K562 (cell line): ENCODE measurements at regions not wholly inside any gene's neighbourhood (a gene's known extent, or its start where the extent isn't known, plus 50 kb on each side); places are given as distances from the start of the nearest gene placed in this dataset.

Source experiments
- ATAC-seq: fragments of 200-7000 bp; cut with Tn5 transposase; 3 replicates; pipeline ENCODE4 v1.9.1; 2020; ENCODE audit warnings: moderate library complexity
- BruUV-seq: library from RNA; stranded (reverse); fragments of 400-500 nt; replicated peaks from 2 replicates; lab custom pipeline; 2021; lab: Mats Ljungman, UMichigan
- CTCF ChIA-PET: fragments of 300-600 bp; formaldehyde crosslinking; extraction: SDS; loops from one replicate; lab custom pipeline; 2021; ENCODE audit warnings: low intra/inter-chr PET ratio; lab: Yijun Ruan, JAX
- POLR2A ChIA-PET: fragments of 300-600, 350-650 bp; sonication (Branson Sonifier 250); formaldehyde crosslinking; extraction: SDS; loops from one replicate; lab custom pipeline; 2021; ENCODE audit warnings: antibody characterized with exemption, inconsistent platforms; lab: Yijun Ruan, JAX
- DNase-seq, 4 experiments: peaks; one replicate each; pipeline versions ENCODE4 v3.0.0 to v3.0.0-alpha.2; 2011 to 2018; ENCODE audit warnings: low spot score in 3 of 4, mixed read lengths in 3 of 4; ENCODE audit errors: extremely low read depth in 1 of 4
- FAIRE-seq: peaks from 2 replicates; lab custom pipeline; 2011; peaks lifted over from hg19 to GRCh38; lab: Jason Lieb, UNC
- H2AFZ ChIP-seq: 2 replicates; pipeline ENCODE4 v1.6.0; 2011; ENCODE audit warnings: low read depth, low read length, control low read depth, inconsistent platforms
- H3K27ac ChIP-seq: fragments of 200-600 bp; 3 replicates; pipeline ENCODE4 v1.8.0; 2011; ENCODE audit warnings: low read depth, mild to moderate bottlenecking, control low read depth, inconsistent platforms, low read length, moderate library complexity, mixed read lengths; ENCODE audit errors: extremely low read depth
- H3K27me3 ChIP-seq, 2 experiments: fragments of 300-600 bp in 1 of 2; 2 replicates in 1 of 2; 3 replicates in 1 of 2; pipeline versions ENCODE4 v1.6.0 to v1.8.0; 2011; ENCODE audit warnings: inconsistent platforms in 2 of 2, low read length in 2 of 2, mild to moderate bottlenecking in 1 of 2, mixed read lengths in 1 of 2, moderate library complexity in 1 of 2; ENCODE audit not compliant: control insufficient read depth in 2 of 2, insufficient read depth in 2 of 2
- H3K36me3 ChIP-seq: fragments of 300-600 bp; 3 replicates; pipeline ENCODE4 v1.8.0; 2011; ENCODE audit warnings: mild to moderate bottlenecking, low read length, inconsistent platforms; ENCODE audit not compliant: control insufficient read depth, insufficient read depth
- H3K4me1 ChIP-seq, 2 experiments: fragments of 200-600 bp in 1 of 2; replicated peaks in 1 of 2; 2 replicates in 1 of 2; 3 replicates in 1 of 2; pipeline versions ENCODE4 v1.5.1 to v1.8.0; 2011; ENCODE audit warnings: inconsistent platforms in 2 of 2, low read length in 2 of 2, mild to moderate bottlenecking in 1 of 2, mixed read lengths in 1 of 2, moderate library complexity in 1 of 2; ENCODE audit not compliant: control insufficient read depth in 2 of 2, insufficient read depth in 2 of 2
- H3K4me2 ChIP-seq: 2 replicates; pipeline ENCODE4 v1.6.1; 2011; ENCODE audit warnings: low read length, control low read depth, inconsistent platforms, mixed read lengths; ENCODE audit not compliant: insufficient read depth
- H3K4me3 ChIP-seq: fragments of 200-600 bp; sonication (generic), shearing (Covaris generic); 2 replicates; pipeline ENCODE4 v1.5.1; 2016; ENCODE audit warnings: control low read depth, inconsistent platforms
- H3K79me2 ChIP-seq: fragments of 200-600 bp; 3 replicates; pipeline ENCODE4 v1.8.0; 2011; ENCODE audit warnings: low read length, inconsistent platforms; ENCODE audit not compliant: control insufficient read depth, insufficient read depth
- H3K9ac ChIP-seq, 2 experiments: 2 replicates each; pipeline versions ENCODE4 v1.6.0 to v1.6.1; 2011; ENCODE audit warnings: low read depth in 2 of 2, low read length in 2 of 2, control low read depth in 1 of 2, inconsistent platforms in 1 of 2, mild to moderate bottlenecking in 1 of 2, mixed read lengths in 1 of 2; ENCODE audit not compliant: insufficient read depth in 1 of 2
- H3K9me1 ChIP-seq: one replicate; pipeline ENCODE4 v1.6.0; 2011; ENCODE audit warnings: inconsistent platforms, mild to moderate bottlenecking, low read length, moderate library complexity; ENCODE audit not compliant: control insufficient read depth, insufficient read depth
- H3K9me3 ChIP-seq: replicated peaks from 2 replicates; pipeline ENCODE4 v1.5.1; 2011; ENCODE audit warnings: low read depth, low read length, inconsistent platforms; ENCODE audit not compliant: control insufficient read depth, insufficient read depth
- H4K20me1 ChIP-seq: replicated peaks from 2 replicates; pipeline ENCODE4 v1.6.1; 2011; ENCODE audit warnings: low read length, inconsistent platforms, mixed read lengths; ENCODE audit not compliant: control insufficient read depth, insufficient read depth
- CREBBP ChIP-seq: IDR thresholded peaks from one replicate; pipeline ENCODE4 v1.6.1; 2012; ENCODE audit warnings: low read depth, mild to moderate bottlenecking, control low read depth, inconsistent platforms, low read length
- ELF4 ChIP-seq: fragments of 450-650 bp; formaldehyde crosslinking; IDR thresholded peaks from 2 replicates; pipeline ENCODE4 v1.4.0; 2022; ENCODE audit warnings: missing genetic modification characterization
- FOXK2 ChIP-seq, 2 experiments: fragments of 450-650 bp; IDR thresholded peaks in 1 of 2; conservative IDR thresholded peaks in 1 of 2; 2 replicates each; pipeline ENCODE4 v1.6.1; 2016; ENCODE audit warnings: low read depth in 2 of 2, mild to moderate bottlenecking in 1 of 2
- GTF2F1 ChIP-seq: IDR thresholded peaks from 2 replicates; pipeline ENCODE4 v1.6.1; 2011; ENCODE audit warnings: low read depth, low read length, improper control_type of control experiment
- HEY1 ChIP-seq: fragments of 250-450 bp; sonication (Bioruptor Pico); IDR thresholded peaks from 2 replicates; pipeline ENCODE4 v1.5.0; 2020; ENCODE audit warnings: mild to moderate bottlenecking, moderate library complexity, borderline replicate concordance
- KLF6 ChIP-seq: fragments of 250-450 bp; sonication (Bioruptor Pico); IDR thresholded peaks from 2 replicates; pipeline ENCODE4 v1.4.0; 2020; ENCODE audit warnings: mild to moderate bottlenecking, moderate library complexity, borderline replicate concordance
- SNIP1 ChIP-seq: fragments of 450-650 bp; IDR thresholded peaks from 2 replicates; pipeline ENCODE4 v1.7.1; 2017; ENCODE audit warnings: low read depth, mild to moderate bottlenecking
- ZNF124 ChIP-seq: sonication (generic); formaldehyde crosslinking; IDR thresholded peaks from 2 replicates; pipeline ENCODE4 v1.8.1; 2022; ENCODE audit warnings: missing genetic modification reagents
- ZNF24 ChIP-seq: fragments of 450-650 bp; IDR thresholded peaks from 2 replicates; pipeline ENCODE4 v1.6.1; 2016
- WGBS: fragments of 100-300 bp; shearing (Covaris generic); methylation state at CpG from one replicate; pipeline ENCODE4 v1.1.6; 2016; ENCODE audit warnings: low coverage, mixed read lengths; ENCODE audit not compliant: insufficient coverage; ENCODE audit errors: missing lambda C conversion rate; 5-methylcytosine and 5-hydroxymethylcytosine counted together
- in situ Hi-C: fragments of 300-500 bp; cut with MboI; formaldehyde crosslinking; loops from 4 replicates; pipeline ENCODE4 v1.15.0; 2018; ENCODE audit warnings: inconsistent platforms, mixed read lengths
- intact Hi-C: fragments of 100-400 bp; cut with micrococcal nuclease; formaldehyde crosslinking; loops from 2 replicates; pipeline ENCODE4 v1.14.2; 2022
- TF ChIP-seq, protein P1 (sequence below): fragments of 200-800 bp; sonication (Bioruptor generic); IDR thresholded peaks from 2 replicates; pipeline ENCODE4 v1.6.1; 2016; ENCODE audit warnings: missing genetic modification characterization, missing compliant biosample characterization
- TF ChIP-seq, protein P2 (sequence below): fragments of 450-650 bp; formaldehyde crosslinking; IDR thresholded peaks from 2 replicates; pipeline ENCODE4 v1.4.0; 2022; ENCODE audit warnings: mild to moderate bottlenecking, moderate library complexity
- TF ChIP-seq, protein P3 (sequence below), 3 experiments: fragments of 200-800 bp in 1 of 3; fragments of 250-450 bp in 1 of 3; fragments of 450-650 bp in 1 of 3; sonication (Bioruptor Pico) in 1 of 3; sonication (Bioruptor generic) in 1 of 3; formaldehyde crosslinking in 1 of 3; IDR thresholded peaks; 2 replicates each; pipeline versions ENCODE4 v1.6.1 to v1.8.0; 2016 to 2022; ENCODE audit warnings: mild to moderate bottlenecking in 2 of 3, missing genetic modification characterization in 2 of 3, missing compliant biosample characterization in 1 of 3, moderate library complexity in 1 of 3

DNA sequence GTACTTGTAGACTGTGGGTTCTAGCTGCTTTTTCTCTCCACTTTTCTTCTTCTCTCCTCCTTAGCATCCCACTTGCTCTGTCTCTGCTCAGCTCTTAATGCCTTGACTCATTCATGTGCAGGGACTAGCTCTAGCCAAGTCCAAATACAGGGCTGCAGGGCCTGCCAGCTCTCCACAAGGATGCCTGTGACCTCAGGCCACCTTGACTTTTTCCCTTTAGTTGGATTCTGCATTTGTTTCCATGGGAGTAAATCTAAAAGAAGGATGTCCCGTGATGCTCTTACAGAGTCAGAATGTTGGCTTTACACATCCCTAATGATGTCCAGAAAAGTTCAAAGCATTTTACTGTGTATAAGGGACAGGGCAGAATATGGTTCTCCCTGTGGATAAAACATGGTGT, 101.8 kb upstream of the PREP start (continued):
- TF ChIP-seq, protein P1, sequence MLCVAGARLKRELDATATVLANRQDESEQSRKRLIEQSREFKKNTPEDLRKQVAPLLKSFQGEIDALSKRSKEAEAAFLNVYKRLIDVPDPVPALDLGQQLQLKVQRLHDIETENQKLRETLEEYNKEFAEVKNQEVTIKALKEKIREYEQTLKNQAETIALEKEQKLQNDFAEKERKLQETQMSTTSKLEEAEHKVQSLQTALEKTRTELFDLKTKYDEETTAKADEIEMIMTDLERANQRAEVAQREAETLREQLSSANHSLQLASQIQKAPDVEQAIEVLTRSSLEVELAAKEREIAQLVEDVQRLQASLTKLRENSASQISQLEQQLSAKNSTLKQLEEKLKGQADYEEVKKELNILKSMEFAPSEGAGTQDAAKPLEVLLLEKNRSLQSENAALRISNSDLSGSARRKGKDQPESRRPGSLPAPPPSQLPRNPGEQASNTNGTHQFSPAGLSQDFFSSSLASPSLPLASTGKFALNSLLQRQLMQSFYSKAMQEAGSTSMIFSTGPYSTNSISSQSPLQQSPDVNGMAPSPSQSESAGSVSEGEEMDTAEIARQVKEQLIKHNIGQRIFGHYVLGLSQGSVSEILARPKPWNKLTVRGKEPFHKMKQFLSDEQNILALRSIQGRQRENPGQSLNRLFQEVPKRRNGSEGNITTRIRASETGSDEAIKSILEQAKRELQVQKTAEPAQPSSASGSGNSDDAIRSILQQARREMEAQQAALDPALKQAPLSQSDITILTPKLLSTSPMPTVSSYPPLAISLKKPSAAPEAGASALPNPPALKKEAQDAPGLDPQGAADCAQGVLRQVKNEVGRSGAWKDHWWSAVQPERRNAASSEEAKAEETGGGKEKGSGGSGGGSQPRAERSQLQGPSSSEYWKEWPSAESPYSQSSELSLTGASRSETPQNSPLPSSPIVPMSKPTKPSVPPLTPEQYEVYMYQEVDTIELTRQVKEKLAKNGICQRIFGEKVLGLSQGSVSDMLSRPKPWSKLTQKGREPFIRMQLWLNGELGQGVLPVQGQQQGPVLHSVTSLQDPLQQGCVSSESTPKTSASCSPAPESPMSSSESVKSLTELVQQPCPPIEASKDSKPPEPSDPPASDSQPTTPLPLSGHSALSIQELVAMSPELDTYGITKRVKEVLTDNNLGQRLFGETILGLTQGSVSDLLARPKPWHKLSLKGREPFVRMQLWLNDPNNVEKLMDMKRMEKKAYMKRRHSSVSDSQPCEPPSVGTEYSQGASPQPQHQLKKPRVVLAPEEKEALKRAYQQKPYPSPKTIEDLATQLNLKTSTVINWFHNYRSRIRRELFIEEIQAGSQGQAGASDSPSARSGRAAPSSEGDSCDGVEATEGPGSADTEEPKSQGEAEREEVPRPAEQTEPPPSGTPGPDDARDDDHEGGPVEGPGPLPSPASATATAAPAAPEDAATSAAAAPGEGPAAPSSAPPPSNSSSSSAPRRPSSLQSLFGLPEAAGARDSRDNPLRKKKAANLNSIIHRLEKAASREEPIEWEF (CRISPR knock-in tag) = no peak

DNA sequence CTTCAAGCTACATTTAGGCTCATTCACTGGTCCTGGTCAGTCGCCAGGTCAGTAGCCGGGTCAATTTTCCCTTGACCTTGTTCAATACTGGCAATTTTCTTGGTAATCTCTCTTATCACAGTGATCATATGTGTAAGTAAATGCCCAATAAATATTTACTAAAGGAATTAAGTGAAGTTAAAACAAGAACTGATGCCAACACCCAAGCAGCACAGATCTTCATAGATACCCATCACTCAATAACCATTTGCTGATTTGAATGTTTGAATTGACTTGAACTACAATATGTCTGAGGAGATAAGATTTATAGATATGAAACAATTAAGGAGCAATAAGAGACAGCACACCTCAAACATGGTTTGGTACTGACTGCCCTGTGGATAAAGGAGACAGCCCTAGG, 100.8 kb upstream of the PREP start:
- no peaks in the 10 kb centered on the region for H3K9me3 ChIP-seq
- no peak overlapping the region for H3K4me2 ChIP-seq
- 4% methylated on average over 2 of the region's 2 CpGs for WGBS
- H3K27me3 ChIP-seq = no peaks in the 10 kb centered on the region; a peak in 1 of 5 replicates
- DNase-seq (no peak), FAIRE-seq (no peak), ATAC-seq (no peak)
- in situ Hi-C loops = no loop called here
- no peak for TF ChIP-seq GTF2F1
- TF ChIP-seq, protein P2, sequence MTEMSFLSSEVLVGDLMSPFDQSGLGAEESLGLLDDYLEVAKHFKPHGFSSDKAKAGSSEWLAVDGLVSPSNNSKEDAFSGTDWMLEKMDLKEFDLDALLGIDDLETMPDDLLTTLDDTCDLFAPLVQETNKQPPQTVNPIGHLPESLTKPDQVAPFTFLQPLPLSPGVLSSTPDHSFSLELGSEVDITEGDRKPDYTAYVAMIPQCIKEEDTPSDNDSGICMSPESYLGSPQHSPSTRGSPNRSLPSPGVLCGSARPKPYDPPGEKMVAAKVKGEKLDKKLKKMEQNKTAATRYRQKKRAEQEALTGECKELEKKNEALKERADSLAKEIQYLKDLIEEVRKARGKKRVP (CRISPR knock-in tag) = no peak
- TF ChIP-seq SNIP1 = no peak
- TF ChIP-seq FOXK2 (conservative IDR thresholded peaks at IDR 0.05 in 1 of 2, IDR thresholded peaks at IDR 0.05 in 1 of 2; ENCODE audit: low read depth in 2 of 2) = no peak
- no peak for TF ChIP-seq KLF6 (CRISPR knock-in tag)
- TF ChIP-seq, protein P3, sequence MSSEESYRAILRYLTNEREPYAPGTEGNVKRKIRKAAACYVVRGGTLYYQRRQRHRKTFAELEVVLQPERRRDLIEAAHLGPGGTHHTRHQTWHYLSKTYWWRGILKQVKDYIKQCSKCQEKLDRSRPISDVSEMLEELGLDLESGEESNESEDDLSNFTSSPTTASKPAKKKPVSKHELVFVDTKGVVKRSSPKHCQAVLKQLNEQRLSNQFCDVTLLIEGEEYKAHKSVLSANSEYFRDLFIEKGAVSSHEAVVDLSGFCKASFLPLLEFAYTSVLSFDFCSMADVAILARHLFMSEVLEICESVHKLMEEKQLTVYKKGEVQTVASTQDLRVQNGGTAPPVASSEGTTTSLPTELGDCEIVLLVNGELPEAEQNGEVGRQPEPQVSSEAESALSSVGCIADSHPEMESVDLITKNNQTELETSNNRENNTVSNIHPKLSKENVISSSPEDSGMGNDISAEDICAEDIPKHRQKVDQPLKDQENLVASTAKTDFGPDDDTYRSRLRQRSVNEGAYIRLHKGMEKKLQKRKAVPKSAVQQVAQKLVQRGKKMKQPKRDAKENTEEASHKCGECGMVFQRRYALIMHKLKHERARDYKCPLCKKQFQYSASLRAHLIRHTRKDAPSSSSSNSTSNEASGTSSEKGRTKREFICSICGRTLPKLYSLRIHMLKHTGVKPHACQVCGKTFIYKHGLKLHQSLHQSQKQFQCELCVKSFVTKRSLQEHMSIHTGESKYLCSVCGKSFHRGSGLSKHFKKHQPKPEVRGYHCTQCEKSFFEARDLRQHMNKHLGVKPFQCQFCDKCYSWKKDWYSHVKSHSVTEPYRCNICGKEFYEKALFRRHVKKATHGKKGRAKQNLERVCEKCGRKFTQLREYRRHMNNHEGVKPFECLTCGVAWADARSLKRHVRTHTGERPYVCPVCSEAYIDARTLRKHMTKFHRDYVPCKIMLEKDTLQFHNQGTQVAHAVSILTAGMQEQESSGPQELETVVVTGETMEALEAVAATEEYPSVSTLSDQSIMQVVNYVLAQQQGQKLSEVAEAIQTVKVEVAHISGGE (CRISPR knock-in tag; IDR thresholded peaks at IDR 0.05) = no peak
- no peak for TF ChIP-seq ELF4 (CRISPR knock-in tag)
- TF ChIP-seq ZNF24 = no peak
- no peak for TF ChIP-seq CREBBP
- no peak for TF ChIP-seq HEY1 (CRISPR knock-in tag)
- no peak for TF ChIP-seq ZNF124 (CRISPR knock-in tag)
- no peak overlapping the region for H3K27ac ChIP-seq
- H3K4me1 ChIP-seq = no peaks in the 10 kb centered on the region
- intact Hi-C loops = no loop called here
- H4K20me1 ChIP-seq = no peaks in the 10 kb centered on the region
- no TSS peak for BruUV-seq
- H2AFZ ChIP-seq = no peak overlapping the region
- H3K4me3 ChIP-seq = no peak overlapping the region
- H3K36me3 ChIP-seq = no peaks in the 10 kb centered on the region
- ChIA-PET POLR2A (no interaction called here), CTCF (no interaction called here)
- H3K9me1 ChIP-seq = no peaks in the 10 kb centered on the region
- H3K9ac ChIP-seq = no peak overlapping the region
- H3K79me2 ChIP-seq = no peaks in the 10 kb centered on the region
